HCT116 (cell line): ENCODE measurements at regions not wholly inside any gene's neighbourhood (a gene's known extent, or its start where the extent isn't known, plus 50 kb on each side); places are given as distances from the start of the nearest gene placed in this dataset.

Experiments used
- EGR1 ChIP-seq: IDR thresholded peaks from 2 replicates; pipeline ENCODE4 v1.6.1; 2012; ENCODE audit warnings: low read depth
- EZH2 ChIP-seq: fragments of 200-600 bp; sonication (generic); IDR thresholded peaks from 2 replicates; pipeline ENCODE4 v1.6.1; 2017; ENCODE audit warnings: antibody characterized with exemption, mixed run types
- POLR2A ChIP-seq: IDR thresholded peaks from 2 replicates; pipeline ENCODE4 v1.7.0; 2011; ENCODE audit warnings: borderline replicate concordance; ENCODE audit not compliant: insufficient read depth, insufficient read length; ENCODE audit errors: extremely low read depth
- RAD21 ChIP-seq: IDR thresholded peaks from 2 replicates; pipeline ENCODE4 v1.6.1; 2012; ENCODE audit warnings: low read depth, mild to moderate bottlenecking
- SIN3A ChIP-seq: IDR thresholded peaks from 2 replicates; pipeline ENCODE4 v1.6.1; 2012; ENCODE audit warnings: low read depth
- TF ChIP-seq, protein P1 (sequence below), 3 experiments: fragments of 200-600 bp in 1 of 3; sonication (generic) in 1 of 3; IDR thresholded peaks in 2 of 3; conservative IDR thresholded peaks in 1 of 3; 2 replicates each; pipeline ENCODE4 v1.5.1; 2012 to 2017; ENCODE audit warnings: low read depth in 2 of 3, low read length in 2 of 3, antibody characterized with exemption in 1 of 3, borderline replicate concordance in 1 of 3, control low read depth in 1 of 3, mild to moderate bottlenecking in 1 of 3, mixed read lengths in 1 of 3, mixed run types in 1 of 3, moderate library complexity in 1 of 3; ENCODE audit not compliant: insufficient read depth in 1 of 3
- TF ChIP-seq, protein P2 (sequence below): IDR thresholded peaks from 2 replicates; pipeline ENCODE4 v1.6.1; 2011; ENCODE audit warnings: mild to moderate bottlenecking, low read length, moderate library complexity; ENCODE audit not compliant: insufficient replicate concordance; ENCODE audit errors: extremely low read depth

DNA sequence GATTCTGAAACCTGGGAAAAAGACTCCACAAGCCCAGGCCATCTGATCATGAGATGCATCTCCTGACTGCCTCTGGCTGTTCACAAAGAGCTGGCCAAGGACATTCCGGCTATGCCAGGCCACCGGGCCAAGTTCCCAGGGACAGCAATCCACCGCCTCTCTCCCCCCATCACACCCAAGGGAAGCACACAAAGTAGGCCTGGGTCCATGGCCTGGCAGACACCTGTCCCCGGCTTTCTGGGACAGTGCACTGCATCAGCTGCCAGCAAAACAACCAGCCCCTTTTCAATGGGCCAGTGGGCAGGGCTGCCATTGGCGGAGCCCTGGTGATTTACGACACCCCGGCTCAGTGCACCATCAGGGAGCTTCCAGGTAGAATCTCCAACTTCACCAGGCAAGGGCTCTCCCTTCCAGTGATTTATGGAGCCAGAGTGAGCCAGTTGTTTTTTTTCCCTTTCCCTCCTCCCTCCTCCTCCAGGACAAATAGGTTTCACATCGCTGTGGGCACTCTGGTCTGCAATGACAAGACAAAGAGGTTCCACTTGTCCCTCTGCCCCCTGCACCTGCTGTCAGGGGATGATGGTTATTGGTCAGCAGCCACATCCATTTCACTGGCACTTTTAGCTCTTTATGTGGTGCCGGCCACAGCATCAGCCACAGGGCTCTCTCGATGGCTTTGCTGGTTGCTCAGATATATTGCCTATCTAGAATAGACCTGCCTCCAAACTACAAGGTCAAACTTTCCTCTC lies 149.6 kb downstream of the SLC38A6 start:
- TF ChIP-seq, protein P1, sequence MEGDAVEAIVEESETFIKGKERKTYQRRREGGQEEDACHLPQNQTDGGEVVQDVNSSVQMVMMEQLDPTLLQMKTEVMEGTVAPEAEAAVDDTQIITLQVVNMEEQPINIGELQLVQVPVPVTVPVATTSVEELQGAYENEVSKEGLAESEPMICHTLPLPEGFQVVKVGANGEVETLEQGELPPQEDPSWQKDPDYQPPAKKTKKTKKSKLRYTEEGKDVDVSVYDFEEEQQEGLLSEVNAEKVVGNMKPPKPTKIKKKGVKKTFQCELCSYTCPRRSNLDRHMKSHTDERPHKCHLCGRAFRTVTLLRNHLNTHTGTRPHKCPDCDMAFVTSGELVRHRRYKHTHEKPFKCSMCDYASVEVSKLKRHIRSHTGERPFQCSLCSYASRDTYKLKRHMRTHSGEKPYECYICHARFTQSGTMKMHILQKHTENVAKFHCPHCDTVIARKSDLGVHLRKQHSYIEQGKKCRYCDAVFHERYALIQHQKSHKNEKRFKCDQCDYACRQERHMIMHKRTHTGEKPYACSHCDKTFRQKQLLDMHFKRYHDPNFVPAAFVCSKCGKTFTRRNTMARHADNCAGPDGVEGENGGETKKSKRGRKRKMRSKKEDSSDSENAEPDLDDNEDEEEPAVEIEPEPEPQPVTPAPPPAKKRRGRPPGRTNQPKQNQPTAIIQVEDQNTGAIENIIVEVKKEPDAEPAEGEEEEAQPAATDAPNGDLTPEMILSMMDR (IDR thresholded peaks at IDR 0.05 in 2 of 3, conservative IDR thresholded peaks at IDR 0.05 in 1 of 3; ENCODE audit: borderline replicate concordance in 1 of 3, insufficient read depth in 1 of 3, low read depth in 2 of 3, low read length in 2 of 3), result no peak
- TF ChIP-seq, protein P2, sequence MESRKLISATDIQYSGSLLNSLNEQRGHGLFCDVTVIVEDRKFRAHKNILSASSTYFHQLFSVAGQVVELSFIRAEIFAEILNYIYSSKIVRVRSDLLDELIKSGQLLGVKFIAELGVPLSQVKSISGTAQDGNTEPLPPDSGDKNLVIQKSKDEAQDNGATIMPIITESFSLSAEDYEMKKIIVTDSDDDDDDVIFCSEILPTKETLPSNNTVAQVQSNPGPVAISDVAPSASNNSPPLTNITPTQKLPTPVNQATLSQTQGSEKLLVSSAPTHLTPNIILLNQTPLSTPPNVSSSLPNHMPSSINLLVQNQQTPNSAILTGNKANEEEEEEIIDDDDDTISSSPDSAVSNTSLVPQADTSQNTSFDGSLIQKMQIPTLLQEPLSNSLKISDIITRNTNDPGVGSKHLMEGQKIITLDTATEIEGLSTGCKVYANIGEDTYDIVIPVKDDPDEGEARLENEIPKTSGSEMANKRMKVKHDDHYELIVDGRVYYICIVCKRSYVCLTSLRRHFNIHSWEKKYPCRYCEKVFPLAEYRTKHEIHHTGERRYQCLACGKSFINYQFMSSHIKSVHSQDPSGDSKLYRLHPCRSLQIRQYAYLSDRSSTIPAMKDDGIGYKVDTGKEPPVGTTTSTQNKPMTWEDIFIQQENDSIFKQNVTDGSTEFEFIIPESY, result no peak
- TF ChIP-seq RAD21 (no peak), EGR1 (no peak), POLR2A (no peak), EZH2 (no peak), SIN3A (no peak)
